ENCODE measurements at regions not wholly inside any gene's neighbourhood (a gene's known extent, or its start where the extent isn't known, plus 50 kb on each side); places are given as distances from the start of the nearest gene placed in this dataset.

DNA sequence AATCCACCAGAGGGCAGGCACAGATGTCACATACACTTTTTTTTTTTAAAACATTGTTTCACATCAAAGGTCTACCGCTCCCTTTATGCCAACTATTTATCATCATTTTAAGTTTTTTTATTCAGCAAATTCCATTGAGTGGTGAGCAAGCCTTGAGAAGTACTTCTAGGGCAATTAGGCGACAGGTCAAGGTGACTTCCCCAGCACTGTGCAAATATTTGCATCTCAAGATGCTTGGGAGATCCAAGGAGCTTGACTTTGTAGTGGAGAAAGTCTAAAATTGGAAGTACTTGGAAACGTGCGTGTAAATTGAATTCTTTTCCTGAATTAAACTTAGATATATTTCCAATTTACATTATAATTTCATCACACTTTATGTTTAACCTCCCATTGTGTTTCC lies 211.1 kb downstream of the ICE1 start:
- TF ChIP-seq, protein P1, sequence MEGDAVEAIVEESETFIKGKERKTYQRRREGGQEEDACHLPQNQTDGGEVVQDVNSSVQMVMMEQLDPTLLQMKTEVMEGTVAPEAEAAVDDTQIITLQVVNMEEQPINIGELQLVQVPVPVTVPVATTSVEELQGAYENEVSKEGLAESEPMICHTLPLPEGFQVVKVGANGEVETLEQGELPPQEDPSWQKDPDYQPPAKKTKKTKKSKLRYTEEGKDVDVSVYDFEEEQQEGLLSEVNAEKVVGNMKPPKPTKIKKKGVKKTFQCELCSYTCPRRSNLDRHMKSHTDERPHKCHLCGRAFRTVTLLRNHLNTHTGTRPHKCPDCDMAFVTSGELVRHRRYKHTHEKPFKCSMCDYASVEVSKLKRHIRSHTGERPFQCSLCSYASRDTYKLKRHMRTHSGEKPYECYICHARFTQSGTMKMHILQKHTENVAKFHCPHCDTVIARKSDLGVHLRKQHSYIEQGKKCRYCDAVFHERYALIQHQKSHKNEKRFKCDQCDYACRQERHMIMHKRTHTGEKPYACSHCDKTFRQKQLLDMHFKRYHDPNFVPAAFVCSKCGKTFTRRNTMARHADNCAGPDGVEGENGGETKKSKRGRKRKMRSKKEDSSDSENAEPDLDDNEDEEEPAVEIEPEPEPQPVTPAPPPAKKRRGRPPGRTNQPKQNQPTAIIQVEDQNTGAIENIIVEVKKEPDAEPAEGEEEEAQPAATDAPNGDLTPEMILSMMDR (IDR thresholded peaks at IDR 0.05): no peak
- H3K36me3 ChIP-seq: no peaks in the 10 kb centered on the region
- no peaks in the 10 kb centered on the region for H3K9me3 ChIP-seq
- H3K27me3 ChIP-seq: no peaks in the 10 kb centered on the region
- peaks cover 0 to 18% (median 11%) of the 10 kb centered on the region in 4 donors for H3K4me1 ChIP-seq
- DNase-seq: no peak
- H3K27ac ChIP-seq: no peak overlapping the region
- intact Hi-C loops (cut with DNase I; ENCODE audit: low total_unique reads): no loop called here
- no peak overlapping the region for H3K4me3 ChIP-seq

DNA sequence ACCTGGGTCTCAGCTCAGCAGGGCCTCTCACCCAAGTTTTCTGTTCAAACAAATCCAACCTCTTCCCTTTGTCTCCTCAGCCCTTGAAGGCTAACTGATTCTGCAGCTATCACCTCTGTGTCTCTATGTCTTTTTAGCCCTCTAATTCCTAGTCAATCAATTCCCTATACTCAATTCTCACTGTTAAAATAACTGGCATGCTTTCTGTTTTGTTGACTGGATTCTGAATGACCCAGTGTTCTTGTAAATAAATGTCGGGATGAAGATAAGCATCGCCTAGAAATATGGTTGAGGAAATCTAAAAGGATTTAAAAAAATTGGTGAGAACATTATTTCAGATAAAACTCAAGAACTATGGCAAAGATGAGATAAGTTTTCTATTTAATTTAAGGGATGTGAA lies 210.2 kb downstream of the ICE1 start:
- Histone ChIP-seq H3K36me3 (no peaks in the 10 kb centered on the region), H3K4me1 (peaks cover 0 to 9% (median 2%) of the 10 kb centered on the region in 4 donors), H3K9me3 (no peaks in the 10 kb centered on the region), H3K27ac (no peak overlapping the region), H3K4me3 (no peak overlapping the region), H3K27me3 (no peaks in the 10 kb centered on the region)
- no peak for DNase-seq
- intact Hi-C loops (cut with DNase I; ENCODE audit: low total_unique reads): no loop called here
- TF ChIP-seq, protein P1 (IDR thresholded peaks at IDR 0.05): no peak

DNA sequence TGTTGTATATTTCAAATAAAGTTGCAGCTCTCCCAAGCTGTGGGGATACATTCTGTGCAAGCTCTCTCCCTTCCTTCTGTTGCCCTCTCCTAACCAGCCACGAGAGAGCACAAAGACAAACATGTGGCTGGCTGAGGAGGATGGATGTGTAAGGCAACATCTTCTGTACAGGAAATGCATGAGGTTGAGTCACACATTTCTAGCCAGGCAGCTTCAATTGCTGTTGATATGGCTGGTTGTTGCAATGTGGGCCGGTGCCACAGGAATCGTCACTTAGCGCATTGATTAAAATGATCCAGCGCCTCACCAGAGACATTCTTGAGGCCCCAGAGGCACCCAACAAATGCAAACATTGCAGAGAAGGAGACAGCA lies 207.1 kb downstream of the ICE1 start:
- Histone ChIP-seq H3K27ac (no peak overlapping the region), H3K27me3 (no peaks in the 10 kb centered on the region), H3K9me3 (no peaks in the 10 kb centered on the region), H3K4me3 (no peak overlapping the region), H3K36me3 (no peaks in the 10 kb centered on the region), H3K4me1 (no peaks in the 10 kb centered on the region)
- DNase-seq: no peak
- TF ChIP-seq, protein P1 (IDR thresholded peaks at IDR 0.05): no peak
- intact Hi-C loops (cut with DNase I; ENCODE audit: low total_unique reads): no loop called here

DNA sequence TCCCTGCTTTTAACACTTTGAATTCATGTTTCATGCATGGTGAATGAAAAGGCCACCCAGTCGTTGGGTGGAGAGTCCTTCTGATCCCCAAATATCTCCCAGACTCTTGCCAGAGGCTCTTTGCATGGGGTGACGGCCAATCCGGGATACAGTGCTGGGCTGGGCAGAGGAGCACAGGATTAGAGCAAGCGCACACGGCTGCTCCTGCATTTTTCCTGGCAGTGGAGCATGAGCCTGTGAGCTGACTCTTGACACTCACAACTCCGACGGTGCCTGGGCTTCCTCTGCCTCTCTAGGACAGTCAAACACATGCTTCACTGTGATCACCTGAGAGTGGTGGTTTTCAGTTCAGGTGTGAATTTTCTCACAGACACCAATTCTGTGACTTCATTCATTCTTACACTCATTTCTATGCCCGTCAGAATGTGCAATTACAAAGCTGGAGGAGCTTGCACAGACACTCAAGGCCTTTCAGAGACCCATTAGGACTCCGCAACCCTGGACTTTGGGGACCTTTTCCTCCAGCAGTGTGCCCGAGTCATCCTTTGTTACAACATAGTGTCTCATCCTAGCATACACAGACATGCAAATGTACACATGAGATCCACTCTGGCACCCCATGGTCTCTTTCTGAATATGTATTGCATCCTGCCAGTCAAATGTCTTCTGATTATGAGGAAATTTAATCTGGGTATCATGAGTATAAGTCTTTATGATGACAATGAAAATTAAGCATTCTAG lies 206.6 kb downstream of the ICE1 start:
- H3K9me3 ChIP-seq: no peaks in the 10 kb centered on the region
- intact Hi-C loops (cut with DNase I; ENCODE audit: low total_unique reads): no loop called here
- no peak overlapping the region for H3K27ac ChIP-seq
- H3K27me3 ChIP-seq: no peaks in the 10 kb centered on the region
- no peaks in the 10 kb centered on the region for H3K4me1 ChIP-seq
- DNase-seq: no peak
- no peaks in the 10 kb centered on the region for H3K36me3 ChIP-seq
- H3K4me3 ChIP-seq: no peak overlapping the region
- TF ChIP-seq, protein P1 (IDR thresholded peaks at IDR 0.05): no peak

DNA sequence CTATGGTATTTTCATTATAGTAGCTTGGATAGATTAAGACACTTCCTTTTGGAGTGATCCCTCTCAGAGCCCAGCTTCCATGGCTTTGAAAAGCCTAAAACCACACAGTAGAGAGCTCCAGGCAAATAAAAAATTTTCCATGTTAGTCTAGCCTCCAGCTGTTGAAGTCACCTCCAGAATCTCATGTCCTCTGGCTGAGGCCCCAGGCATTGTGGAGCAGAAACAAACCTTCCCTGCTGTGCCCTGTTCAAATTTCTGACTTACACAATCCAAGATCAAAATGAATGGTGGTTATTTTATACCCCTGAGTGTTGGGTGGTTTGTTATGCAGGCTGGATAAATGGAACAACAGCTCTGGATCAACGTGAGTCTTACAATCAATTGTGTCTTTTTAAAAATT lies 203.9 kb downstream of the ICE1 start:
- no peak for DNase-seq
- Histone ChIP-seq H3K4me1 (no peaks in the 10 kb centered on the region), H3K36me3 (no peaks in the 10 kb centered on the region), H3K27ac (no peak overlapping the region), H3K4me3 (no peak overlapping the region), H3K27me3 (no peaks in the 10 kb centered on the region), H3K9me3 (peaks cover 0 to 5% (median 0%) of the 10 kb centered on the region in 3 donors)
- intact Hi-C loops (cut with DNase I; ENCODE audit: low total_unique reads): no loop called here
- TF ChIP-seq, protein P1 (IDR thresholded peaks at IDR 0.05): no peak

Data from tibial artery (tissue), 4 donors.